Suprapubic skin (tissue), 3 donors: ENCODE measurements at regions not wholly inside any gene's neighbourhood (a gene's known extent, or its start where the extent isn't known, plus 50 kb on each side); places are given as distances from the start of the nearest gene placed in this dataset.

Experiments
- CTCF ChIP-seq, 2 donors: fragments of 200-600 bp in 1 of 2; fragments of 450-650 bp in 1 of 2; sonication (generic) in 1 of 2; IDR thresholded peaks; one replicate each; pipeline ENCODE4 v1.5.1; 2016 to 2019; ENCODE audit warnings: antibody characterized with exemption in 2 of 2, mild to moderate bottlenecking in 1 of 2, moderate library complexity in 1 of 2
- EP300 ChIP-seq: sonication (generic); formaldehyde crosslinking; IDR thresholded peaks from one replicate; pipeline ENCODE4 v1.6.1; 2017; ENCODE audit warnings: antibody characterized with exemption
- POLR2A ChIP-seq, 2 donors: fragments of 450-650 bp; IDR thresholded peaks; one replicate each; pipeline ENCODE4 v1.6.1; 2017; ENCODE audit warnings: antibody characterized with exemption in 2 of 2, mild to moderate bottlenecking in 2 of 2, moderate library complexity in 2 of 2

- TF ChIP-seq EP300 (no peak), CTCF (IDR thresholded peaks at IDR 0.05) (no peak), POLR2A (IDR thresholded peaks at IDR 0.05) (no peak)
Measured at GRCh38 chr11:106468086-106468485, 390.6 kb downstream of the AASDHPPT start.
